Putamen (tissue), 1 donor: ENCODE measurements at regions not wholly inside any gene's neighbourhood (a gene's known extent, or its start where the extent isn't known, plus 50 kb on each side); places are given as distances from the start of the nearest gene placed in this dataset.
"Not testable (repeated sequence)": the region's sequence is repeated elsewhere in the genome, so short reads cannot be mapped to it uniquely, and the experiment has no call there.

Source experiments
- DNase-seq: peaks from one replicate; pipeline ENCODE4 v3.0.0-alpha.2; 2016; ENCODE audit warnings: low spot score

- DNase-seq: no peak
Measured at GRCh38 chr16:60271781-60272180, 1537.7 kb upstream of the GOT2 start.

- no peak for DNase-seq
Measured at GRCh38 chr16:60271025-60271771, 1537.1 kb upstream of the GOT2 start.

- DNase-seq: no peak
Measured at GRCh38 chr16:60261425-60261824, 1527.3 kb upstream of the GOT2 start.

GRCh38 chr16:60259956-60260355, 1525.8 kb upstream of the GOT2 start:
- DNase-seq: no peak

- no peak for DNase-seq
Measured at GRCh38 chr16:60246086-60246485, 1512.0 kb upstream of the GOT2 start.

GRCh38 chr16:60241671-60242070, 1507.6 kb upstream of the GOT2 start:
- no peak for DNase-seq

- no peak for DNase-seq
Measured at GRCh38 chr16:60230666-60231065, 1496.5 kb upstream of the GOT2 start.

- DNase-seq: no peak
Measured at GRCh38 chr16:60225541-60225940, 1491.4 kb upstream of the GOT2 start.

GRCh38 chr16:60217787-60218186, 1483.7 kb upstream of the GOT2 start:
- no peak for DNase-seq

- DNase-seq: no peak
Measured at GRCh38 chr16:60214311-60214710, 1480.2 kb upstream of the GOT2 start.

GRCh38 chr16:60206516-60206915, 1472.4 kb upstream of the GOT2 start:
- no peak for DNase-seq

- no peak for DNase-seq
Measured at GRCh38 chr16:60204181-60204580, 1470.1 kb upstream of the GOT2 start.

- no peak for DNase-seq
Measured at GRCh38 chr16:60203525-60204124, 1469.5 kb upstream of the GOT2 start.

- not testable (repeated sequence) for DNase-seq
Measured at GRCh38 chr16:60200729-60201128, 1466.6 kb upstream of the GOT2 start.

GRCh38 chr16:60200161-60200560, 1466.0 kb upstream of the GOT2 start:
- DNase-seq: no peak

GRCh38 chr16:60199150-60199549, 1465.0 kb upstream of the GOT2 start:
- DNase-seq: no peak

GRCh38 chr16:60181536-60181935, 1447.4 kb upstream of the GOT2 start:
- no peak for DNase-seq

GRCh38 chr16:60180609-60181008, 1446.5 kb upstream of the GOT2 start:
- DNase-seq: no peak

- DNase-seq: no peak
Measured at GRCh38 chr16:60170196-60170595, 1436.1 kb upstream of the GOT2 start.

- no peak for DNase-seq
Measured at GRCh38 chr16:60166111-60166510, 1432.0 kb upstream of the GOT2 start.

- DNase-seq: no peak
Measured at GRCh38 chr16:60151987-60152386, 1417.9 kb upstream of the GOT2 start.

GRCh38 chr16:60150907-60151306, 1416.8 kb upstream of the GOT2 start:
- DNase-seq: no peak

- DNase-seq: no peak
Measured at GRCh38 chr16:60143348-60143705, 1409.2 kb upstream of the GOT2 start.
